WTC11 (cell line): ENCODE measurements at regions not wholly inside any gene's neighbourhood (a gene's known extent, or its start where the extent isn't known, plus 50 kb on each side); places are given as distances from the start of the nearest gene placed in this dataset.

ENCODE experiments used
- ATAC-seq: fragments of 200-7000 bp; cut with Tn5 transposase; 2 replicates; pipeline ENCODE4 v1.10.0; 2021; ENCODE audit warnings: mild to moderate bottlenecking, moderate library complexity
- CTCF ChIA-PET: fragments of 300-600 bp; sonication (Branson Sonifier 250); formaldehyde crosslinking; loops from one replicate; lab custom pipeline; 2021; ENCODE audit warnings: antibody characterized with exemption; lab: Charles Lee
- POLR2A ChIA-PET: fragments of 350-600 bp; sonication (Branson Sonifier 250); formaldehyde crosslinking; loops from one replicate; lab custom pipeline; 2021; ENCODE audit warnings: antibody characterized with exemption; lab: Charles Lee
- DNase-seq: peaks from one replicate; pipeline ENCODE4 v3.0.0; 2021; ENCODE audit warnings: low spot score
- H3K27ac Mint-ChIP-seq: 2 replicates; pipeline ENCODE4 v1.8.0; 2021; ENCODE audit warnings: mixed read lengths
- H3K27me3 Mint-ChIP-seq: 2 replicates; pipeline ENCODE4 v1.8.0; 2021; ENCODE audit warnings: low read depth, mild to moderate bottlenecking, moderate library complexity, mixed read lengths
- H3K36me3 Mint-ChIP-seq: 2 replicates; pipeline ENCODE4 v1.8.0; 2021; ENCODE audit warnings: mixed read lengths
- H3K4me1 Mint-ChIP-seq: 2 replicates; pipeline ENCODE4 v1.8.0; 2022; ENCODE audit warnings: mixed read lengths
- H3K4me3 Mint-ChIP-seq: 2 replicates; pipeline ENCODE4 v1.8.0; 2021; ENCODE audit warnings: mild to moderate bottlenecking, moderate library complexity, mixed read lengths
- H3K9me3 Mint-ChIP-seq: 2 replicates; pipeline ENCODE4 v1.8.0; 2021; ENCODE audit warnings: mixed read lengths
- CREM ChIP-seq: sonication (generic); formaldehyde crosslinking; IDR thresholded peaks from 2 replicates; pipeline ENCODE4 v1.8.1; 2022; ENCODE audit warnings: mild to moderate bottlenecking, missing genetic modification reagents, moderate library complexity
- CTCF ChIP-seq: fragments of 200-600 bp; IDR thresholded peaks from 2 replicates; pipeline ENCODE4 v1.8.0; 2022; ENCODE audit warnings: antibody characterized with exemption
- E2F1 ChIP-seq: sonication (generic); formaldehyde crosslinking; IDR thresholded peaks from 2 replicates; pipeline ENCODE4 v1.8.0; 2022; ENCODE audit warnings: mild to moderate bottlenecking, missing genetic modification reagents
- HMGA2 ChIP-seq: fragments of 250-450 bp; sonication (Bioruptor Pico); IDR thresholded peaks from 2 replicates; pipeline ENCODE4 v1.4.0; 2021; ENCODE audit warnings: mild to moderate bottlenecking, moderate library complexity
- KAT7 ChIP-seq: sonication (generic); formaldehyde crosslinking; IDR thresholded peaks from 2 replicates; pipeline ENCODE4 v1.8.1; 2023; ENCODE audit warnings: missing genetic modification reagents, mild to moderate bottlenecking, borderline replicate concordance
- MLX ChIP-seq: sonication (generic); formaldehyde crosslinking; IDR thresholded peaks from 2 replicates; pipeline ENCODE4 v1.8.1; 2023; ENCODE audit warnings: mild to moderate bottlenecking, missing genetic modification reagents, moderate library complexity
- NFE2L1 ChIP-seq: sonication (generic); formaldehyde crosslinking; IDR thresholded peaks from 2 replicates; pipeline ENCODE4 v1.8.1; 2023; ENCODE audit warnings: missing genetic modification reagents
- NR1H2 ChIP-seq: sonication (generic); formaldehyde crosslinking; IDR thresholded peaks from 2 replicates; pipeline ENCODE4 v1.9.0; 2021; ENCODE audit warnings: mild to moderate bottlenecking, moderate library complexity, missing genetic modification reagents
- PRDM15 ChIP-seq: sonication (generic); formaldehyde crosslinking; IDR thresholded peaks from 2 replicates; pipeline ENCODE4 v1.8.0; 2022; ENCODE audit warnings: missing genetic modification reagents
- SOX15 ChIP-seq: fragments of 250-450 bp; sonication (Bioruptor Pico); IDR thresholded peaks from 2 replicates; pipeline ENCODE4 v1.9.0; 2021; ENCODE audit warnings: mild to moderate bottlenecking
- TEAD4 ChIP-seq: sonication (generic); formaldehyde crosslinking; IDR thresholded peaks from 2 replicates; pipeline ENCODE4 v1.8.0; 2022; ENCODE audit warnings: mild to moderate bottlenecking, missing genetic modification reagents
- TP53 ChIP-seq: sonication (generic); formaldehyde crosslinking; IDR thresholded peaks from 2 replicates; pipeline ENCODE4 v1.8.1; 2023; ENCODE audit warnings: mild to moderate bottlenecking, missing genetic modification reagents
- USF2 ChIP-seq: sonication (generic); formaldehyde crosslinking; IDR thresholded peaks from 2 replicates; pipeline ENCODE4 v1.8.1; 2023; ENCODE audit warnings: mild to moderate bottlenecking, missing genetic modification reagents, moderate library complexity
- ZNF138 ChIP-seq: sonication (generic); formaldehyde crosslinking; conservative IDR thresholded peaks from 2 replicates; pipeline ENCODE4 v1.8.1; 2022; ENCODE audit warnings: mild to moderate bottlenecking, moderate library complexity, missing genetic modification reagents
- ZNF232 ChIP-seq: sonication (generic); formaldehyde crosslinking; IDR thresholded peaks from 2 replicates; pipeline ENCODE4 v1.8.0; 2022; ENCODE audit warnings: mild to moderate bottlenecking, missing genetic modification reagents
- ZNF317 ChIP-seq: sonication (generic); formaldehyde crosslinking; IDR thresholded peaks from 2 replicates; pipeline ENCODE4 v1.8.1; 2023; ENCODE audit warnings: low read depth, mild to moderate bottlenecking, moderate library complexity, missing genetic modification reagents, borderline replicate concordance
- ZNF671 ChIP-seq: fragments of 250-450 bp; sonication (Bioruptor Pico); IDR thresholded peaks from 2 replicates; pipeline ENCODE4 v1.8.0; 2021; ENCODE audit warnings: mild to moderate bottlenecking

- TF ChIP-seq ZNF671 (CRISPR knock-in tag) (no peak), NFE2L1 (no peak), MLX (no peak), CREM (no peak), KAT7 (CRISPR knock-in tag) (no peak), E2F1 (CRISPR knock-in tag) (no peak), HMGA2 (CRISPR knock-in tag) (no peak), SOX15 (CRISPR knock-in tag) (no peak), ZNF317 (CRISPR knock-in tag) (no peak), TEAD4 (CRISPR knock-in tag) (no peak)
Measured at GRCh38 chr18:49731421-49731841, 81.9 kb downstream of the ACAA2 start (continued).

GRCh38 chr18:49730951-49731391, 82.4 kb downstream of the ACAA2 start:
- DNase-seq: no peak

GRCh38 chr18:49728542-49728941, 84.8 kb downstream of the ACAA2 start:
- no peaks in the 10 kb centered on the region for H3K9me3 Mint-ChIP-seq
- TF ChIP-seq CTCF (peak; percentile 69), ZNF138 (no peak)
- H3K4me1 Mint-ChIP-seq: peaks cover 38% of the 10 kb centered on the region
- DNase-seq (peak; percentile 81), ATAC-seq (peak; percentile 38)
- no peak overlapping the region for H3K27ac Mint-ChIP-seq
- no peaks in the 10 kb centered on the region for H3K27me3 Mint-ChIP-seq
- H3K36me3 Mint-ChIP-seq: no peaks in the 10 kb centered on the region
- CTCF ChIA-PET: interaction anchor here (0.6 to 1.4 kb wide), 9 partner anchors 11 to 218 kb away, joined by 3 to 12 read pairs (median 3); no protein-coding TSS in a partner anchor
- no peak overlapping the region for H3K4me3 Mint-ChIP-seq
- POLR2A ChIA-PET: no interaction called here

More at GRCh38 chr18:49730951-49731391, 82.4 kb downstream of the ACAA2 start:
- TF ChIP-seq NR1H2 (no peak), USF2 (CRISPR knock-in tag) (peak; percentile 48)
- CTCF ChIA-PET: interaction anchor here (0.9 to 1.6 kb wide), 4 partner anchors 33 to 220 kb away, joined by 3 to 8 read pairs (median 5); no protein-coding TSS in a partner anchor
- no peak overlapping the region for H3K4me3 Mint-ChIP-seq
- H3K27ac Mint-ChIP-seq: no peak overlapping the region; the same call in none of the 2 replicates
- ATAC-seq: no peak
- H3K36me3 Mint-ChIP-seq: no peaks in the 10 kb centered on the region
- no peaks in the 10 kb centered on the region for H3K9me3 Mint-ChIP-seq
- POLR2A ChIA-PET: interaction anchor here (0.5 kb wide), 1 partner anchor 227 kb away, joined by 4 read pairs; no protein-coding TSS in a partner anchor
- peaks cover 33% of the 10 kb centered on the region for H3K4me1 Mint-ChIP-seq
- H3K27me3 Mint-ChIP-seq: no peaks in the 10 kb centered on the region

- peaks cover 41% of the 10 kb centered on the region for H3K4me1 Mint-ChIP-seq
- ATAC-seq (no peak), DNase-seq (no peak)
- no peaks in the 10 kb centered on the region for H3K9me3 Mint-ChIP-seq
- no peak overlapping the region for H3K4me3 Mint-ChIP-seq
- no peaks in the 10 kb centered on the region for H3K36me3 Mint-ChIP-seq
- TF ChIP-seq ZNF232 (CRISPR knock-in tag) (no peak), SOX15 (CRISPR knock-in tag) (no peak), TP53 (CRISPR knock-in tag) (no peak), PRDM15 (CRISPR knock-in tag) (no peak)
- TF ChIP-seq, all 79 proteins: peak for 0
- no peaks in the 10 kb centered on the region for H3K27me3 Mint-ChIP-seq
- ChIA-PET CTCF (interaction anchor here (0.7 to 1.9 kb wide), 3 partner anchors 12 to 217 kb away, joined by 3 to 5 read pairs (median 5); no protein-coding TSS in a partner anchor), POLR2A (no interaction called here)
- H3K27ac Mint-ChIP-seq: no peak overlapping the region
Measured at GRCh38 chr18:49727816-49728215, 85.5 kb downstream of the ACAA2 start.
